ENCODE measurements at regions not wholly inside any gene's neighbourhood (a gene's known extent, or its start where the extent isn't known, plus 50 kb on each side); places are given as distances from the start of the nearest gene placed in this dataset.

DNA sequence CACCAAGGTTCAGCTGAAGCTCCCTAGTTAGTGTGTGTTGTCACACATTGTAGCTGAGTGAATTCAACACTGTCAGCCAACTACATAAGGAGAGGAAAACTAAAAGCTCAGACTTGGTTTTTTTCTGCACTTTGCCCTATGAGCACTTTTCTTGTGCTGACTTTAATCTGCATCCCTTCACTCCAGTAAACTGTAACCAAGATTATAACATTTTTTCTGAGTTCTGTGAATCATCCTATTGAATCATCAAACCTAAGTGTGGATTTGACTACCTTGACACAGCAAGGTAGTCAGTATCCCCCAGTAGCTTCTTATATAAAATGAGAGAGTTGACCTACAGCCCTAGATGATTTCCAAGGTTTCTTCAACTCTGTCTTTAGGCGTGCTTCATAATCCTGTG is 325.0 kb downstream of the AGTPBP1 start:
- Histone ChIP-seq H4K20me1 (ENCODE audit: control insufficient read depth, insufficient read depth, low read length, poor library complexity, severe bottlenecking) (no peaks in the 10 kb centered on the region), H3K4me1 (ENCODE audit: control insufficient read depth in 2 of 2, insufficient read depth in 2 of 2, low read length in 2 of 2) (no peaks in the 10 kb centered on the region), H3K27me3 (replicated peaks in 1 of 4; ENCODE audit: control extremely low read depth in 1 of 4, control insufficient read depth in 3 of 4, insufficient read depth in 4 of 4, low read length in 3 of 4) (no peaks in the 10 kb centered on the region), H3K4me2 (replicated peaks; ENCODE audit: low read depth, low read length, poor library complexity, severe bottlenecking) (no peak overlapping the region), H3K79me2 (ENCODE audit: control insufficient read depth, insufficient read depth, low read length) (no peaks in the 10 kb centered on the region), H3K9me3 (ENCODE audit: control extremely low read depth in 1 of 3, control insufficient read depth in 2 of 3, insufficient read depth in 1 of 3, low read length in 2 of 3) (peaks cover 0 to 3% (median 0%) of the 10 kb centered on the region in 3 donors), H3K9ac (ENCODE audit: low read length) (no peak overlapping the region), H3K4me3 (ENCODE audit: control extremely low read depth in 1 of 5, extremely low read depth in 1 of 5, insufficient read depth in 1 of 5, low read depth in 2 of 5, low read length in 4 of 5) (no peak overlapping the region), H3K36me3 (replicated peaks in 1 of 2; ENCODE audit: control extremely low read depth in 1 of 2, control insufficient read depth in 1 of 2, extremely low read depth in 1 of 2, insufficient read depth in 2 of 2, low read length in 1 of 2) (no peaks in the 10 kb centered on the region), H2AFZ (ENCODE audit: insufficient read depth, low read depth, low read length, poor library complexity, severe bottlenecking) (no peak overlapping the region), H3K27ac (ENCODE audit: low read length in 2 of 2) (no peak overlapping the region)
- Mint-ChIP-seq H3K9me3 (ENCODE audit: insufficient read depth) (no peaks in the 10 kb centered on the region), H3K4me3 (no peak overlapping the region), H3K27me3 (no peaks in the 10 kb centered on the region), H3K4me1 (no peaks in the 10 kb centered on the region), H3K27ac (no peak overlapping the region)
- ATAC-seq (ENCODE audit: low read depth) (no peak), DNase-seq (no peak)
- CTCF ChIA-PET = no interaction called here
- no peak for TF ChIP-seq EZH2 (IDR thresholded peaks at IDR 0.05; ENCODE audit: borderline replicate concordance, insufficient read depth, low read depth, low read length, poor library complexity, severe bottlenecking)
- TF ChIP-seq, protein P1, sequence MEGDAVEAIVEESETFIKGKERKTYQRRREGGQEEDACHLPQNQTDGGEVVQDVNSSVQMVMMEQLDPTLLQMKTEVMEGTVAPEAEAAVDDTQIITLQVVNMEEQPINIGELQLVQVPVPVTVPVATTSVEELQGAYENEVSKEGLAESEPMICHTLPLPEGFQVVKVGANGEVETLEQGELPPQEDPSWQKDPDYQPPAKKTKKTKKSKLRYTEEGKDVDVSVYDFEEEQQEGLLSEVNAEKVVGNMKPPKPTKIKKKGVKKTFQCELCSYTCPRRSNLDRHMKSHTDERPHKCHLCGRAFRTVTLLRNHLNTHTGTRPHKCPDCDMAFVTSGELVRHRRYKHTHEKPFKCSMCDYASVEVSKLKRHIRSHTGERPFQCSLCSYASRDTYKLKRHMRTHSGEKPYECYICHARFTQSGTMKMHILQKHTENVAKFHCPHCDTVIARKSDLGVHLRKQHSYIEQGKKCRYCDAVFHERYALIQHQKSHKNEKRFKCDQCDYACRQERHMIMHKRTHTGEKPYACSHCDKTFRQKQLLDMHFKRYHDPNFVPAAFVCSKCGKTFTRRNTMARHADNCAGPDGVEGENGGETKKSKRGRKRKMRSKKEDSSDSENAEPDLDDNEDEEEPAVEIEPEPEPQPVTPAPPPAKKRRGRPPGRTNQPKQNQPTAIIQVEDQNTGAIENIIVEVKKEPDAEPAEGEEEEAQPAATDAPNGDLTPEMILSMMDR (IDR thresholded peaks at IDR 0.05) = no peak
- WGBS (ENCODE audit: insufficient coverage) = no CpG with 5 or more reads among the region's 1 CpG
- intact Hi-C loops (cut with micrococcal nuclease) = no loop called here
- POLR2A ChIA-PET = no interaction called here

DNA sequence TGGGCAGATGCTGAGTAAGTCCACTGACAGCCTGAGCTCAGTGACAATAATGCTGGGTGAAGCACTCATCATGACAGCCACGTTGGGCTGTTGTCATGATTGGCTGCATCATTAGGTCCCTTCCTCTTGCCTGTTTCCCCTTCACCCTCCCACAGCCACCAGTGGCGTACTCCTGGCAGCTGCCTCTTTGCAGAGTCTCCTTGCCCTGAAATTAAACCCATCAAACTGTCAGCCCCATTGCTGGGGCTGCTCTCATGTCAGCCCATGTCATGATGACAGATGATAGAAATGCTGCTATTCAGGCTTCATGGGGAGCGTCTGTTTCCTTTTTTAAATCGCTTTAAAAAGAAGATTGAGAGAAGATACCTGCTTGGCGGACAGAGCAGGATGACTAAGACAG is 327.4 kb downstream of the AGTPBP1 start:
- Histone ChIP-seq H3K4me1 (ENCODE audit: control insufficient read depth in 2 of 2, insufficient read depth in 2 of 2, low read length in 2 of 2) (no peaks in the 10 kb centered on the region), H3K9me3 (ENCODE audit: control extremely low read depth in 1 of 3, control insufficient read depth in 2 of 3, insufficient read depth in 1 of 3, low read length in 2 of 3) (peaks cover 0 to 3% (median 0%) of the 10 kb centered on the region in 3 donors), H3K4me2 (replicated peaks; ENCODE audit: low read depth, low read length, poor library complexity, severe bottlenecking) (no peak overlapping the region), H3K27ac (ENCODE audit: low read length in 2 of 2) (no peak overlapping the region), H3K4me3 (ENCODE audit: control extremely low read depth in 1 of 5, extremely low read depth in 1 of 5, insufficient read depth in 1 of 5, low read depth in 2 of 5, low read length in 4 of 5) (no peak overlapping the region), H3K9ac (ENCODE audit: low read length) (no peak overlapping the region), H3K36me3 (replicated peaks in 1 of 2; ENCODE audit: control extremely low read depth in 1 of 2, control insufficient read depth in 1 of 2, extremely low read depth in 1 of 2, insufficient read depth in 2 of 2, low read length in 1 of 2) (no peaks in the 10 kb centered on the region), H3K27me3 (replicated peaks in 1 of 4; ENCODE audit: control extremely low read depth in 1 of 4, control insufficient read depth in 3 of 4, insufficient read depth in 4 of 4, low read length in 3 of 4) (no peaks in the 10 kb centered on the region), H2AFZ (ENCODE audit: insufficient read depth, low read depth, low read length, poor library complexity, severe bottlenecking) (no peak overlapping the region), H3K79me2 (ENCODE audit: control insufficient read depth, insufficient read depth, low read length) (no peaks in the 10 kb centered on the region), H4K20me1 (ENCODE audit: control insufficient read depth, insufficient read depth, low read length, poor library complexity, severe bottlenecking) (no peaks in the 10 kb centered on the region)
- POLR2A ChIA-PET = no interaction called here
- 54% methylated on average over 5 of the region's 5 CpGs for WGBS (ENCODE audit: insufficient coverage)
- CTCF ChIA-PET = no interaction called here
- Mint-ChIP-seq H3K27ac (no peak overlapping the region), H3K4me3 (no peak overlapping the region), H3K4me1 (no peaks in the 10 kb centered on the region), H3K9me3 (ENCODE audit: insufficient read depth) (no peaks in the 10 kb centered on the region), H3K27me3 (no peaks in the 10 kb centered on the region)
- intact Hi-C loops (cut with micrococcal nuclease) = no loop called here
- no peak for ATAC-seq (ENCODE audit: low read depth)
- TF ChIP-seq EZH2 (IDR thresholded peaks at IDR 0.05; ENCODE audit: borderline replicate concordance, insufficient read depth, low read depth, low read length, poor library complexity, severe bottlenecking) = no peak
- TF ChIP-seq, protein P1 (IDR thresholded peaks at IDR 0.05) = no peak
- DNase-seq = no peak

Data from B cell (primary cell).